ENCODE measurements at regions not wholly inside any gene's neighbourhood (a gene's known extent, or its start where the extent isn't known, plus 50 kb on each side); places are given as distances from the start of the nearest gene placed in this dataset.

DNA sequence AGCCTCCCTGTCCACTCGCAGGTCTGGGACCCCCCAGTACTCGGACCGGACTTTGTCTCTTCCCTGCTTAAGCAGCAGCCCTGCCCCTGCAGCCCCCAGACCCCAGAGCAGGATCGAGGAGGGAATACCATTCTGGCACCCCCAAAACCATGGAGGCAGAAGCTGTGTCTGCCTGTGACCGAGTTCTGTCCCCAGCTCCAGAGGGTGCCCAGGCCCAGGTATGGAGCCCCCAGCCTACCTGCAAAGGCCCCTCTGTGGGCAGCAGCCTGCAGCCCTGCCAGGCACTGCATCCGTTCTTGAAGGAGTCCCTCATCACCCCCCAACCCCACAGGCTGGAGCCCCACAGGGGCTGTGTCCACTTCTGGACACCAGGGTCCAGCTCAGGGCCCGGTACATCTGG, 163.8 kb downstream of the BRD1 start:
- no peaks in the 10 kb centered on the region for H3K4me1 ChIP-seq (ENCODE audit: insufficient read depth, low read length)
- H2AFZ ChIP-seq (ENCODE audit: low read length), result no peak overlapping the region
- no TSS peak for BruUV-seq (replicated peaks)
- ChIA-PET POLR2A (no interaction called here), CTCF (ENCODE audit: low intra/inter-chr PET ratio, low total read pairs) (no interaction called here)
- no peak overlapping the region for H3K27ac ChIP-seq (ENCODE audit: extremely low read length, insufficient read depth, low read length)
- H3K27me3 ChIP-seq (ENCODE audit: control insufficient read depth in 1 of 2, insufficient read depth in 2 of 2, low read length in 2 of 2), result peaks cover 15 to 72% of the 10 kb centered on the region in 2 experiments
- FAIRE-seq (no peak), ATAC-seq (no peak), DNase-seq (ENCODE audit: low spot score) (no peak)
- in situ Hi-C loops (cut with HindIII; ENCODE audit: extremely low pct_ligation_motif_present, low pct_unique_long_range_greater_than_20kb) (no loop called here), intact Hi-C loops (cut with micrococcal nuclease; ENCODE audit: unreplicated experiment) (no loop called here)
- 3% methylated on average over 6 of the region's 7 CpGs for WGBS (ENCODE audit: low lambda C conversion rate)
- H3K36me3 ChIP-seq (replicated peaks in 1 of 2; ENCODE audit: control insufficient read depth in 1 of 2, insufficient read depth in 2 of 2, low read length in 2 of 2), result no peaks in the 10 kb centered on the region
- H3K9ac ChIP-seq (ENCODE audit: insufficient read depth, low read depth, low read length), result no peak overlapping the region
- no peaks in the 10 kb centered on the region for H3K79me2 ChIP-seq (ENCODE audit: insufficient read depth, low read length)
- TF ChIP-seq NRL (CRISPR knock-in tag; IDR thresholded peaks at IDR 0.05; ENCODE audit: borderline replicate concordance) (no peak), ZFP36 (IDR thresholded peaks at IDR 0.05; ENCODE audit: borderline replicate concordance, low read depth, low read length, partially characterized antibody) (no peak), ZNF552 (CRISPR knock-in tag; IDR thresholded peaks at IDR 0.05; ENCODE audit: borderline replicate concordance) (no peak), ZNF207 (IDR thresholded peaks at IDR 0.05; ENCODE audit: borderline replicate concordance) (no peak), POLR2AphosphoS5 (IDR thresholded peaks at IDR 0.05; ENCODE audit: low read depth, low read length) (no peak), PTBP1 (IDR thresholded peaks at IDR 0.05; ENCODE audit: low read depth, low read length, poor library complexity, severe bottlenecking) (no peak), TSC22D2 (CRISPR knock-in tag; IDR thresholded peaks at IDR 0.05; ENCODE audit: borderline replicate concordance) (no peak)
- TF ChIP-seq, protein P1, sequence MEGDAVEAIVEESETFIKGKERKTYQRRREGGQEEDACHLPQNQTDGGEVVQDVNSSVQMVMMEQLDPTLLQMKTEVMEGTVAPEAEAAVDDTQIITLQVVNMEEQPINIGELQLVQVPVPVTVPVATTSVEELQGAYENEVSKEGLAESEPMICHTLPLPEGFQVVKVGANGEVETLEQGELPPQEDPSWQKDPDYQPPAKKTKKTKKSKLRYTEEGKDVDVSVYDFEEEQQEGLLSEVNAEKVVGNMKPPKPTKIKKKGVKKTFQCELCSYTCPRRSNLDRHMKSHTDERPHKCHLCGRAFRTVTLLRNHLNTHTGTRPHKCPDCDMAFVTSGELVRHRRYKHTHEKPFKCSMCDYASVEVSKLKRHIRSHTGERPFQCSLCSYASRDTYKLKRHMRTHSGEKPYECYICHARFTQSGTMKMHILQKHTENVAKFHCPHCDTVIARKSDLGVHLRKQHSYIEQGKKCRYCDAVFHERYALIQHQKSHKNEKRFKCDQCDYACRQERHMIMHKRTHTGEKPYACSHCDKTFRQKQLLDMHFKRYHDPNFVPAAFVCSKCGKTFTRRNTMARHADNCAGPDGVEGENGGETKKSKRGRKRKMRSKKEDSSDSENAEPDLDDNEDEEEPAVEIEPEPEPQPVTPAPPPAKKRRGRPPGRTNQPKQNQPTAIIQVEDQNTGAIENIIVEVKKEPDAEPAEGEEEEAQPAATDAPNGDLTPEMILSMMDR (CRISPR knock-in tag; IDR thresholded peaks at IDR 0.05), result no peak
- no peak overlapping the region for H3K4me3 ChIP-seq (replicated peaks in 1 of 3; ENCODE audit: insufficient read depth in 1 of 3, low read depth in 2 of 3, low read length in 3 of 3)
- H4K20me1 ChIP-seq (ENCODE audit: insufficient read depth, low read length), result no peaks in the 10 kb centered on the region
- H3K9me3 ChIP-seq (ENCODE audit: low read length), result no peaks in the 10 kb centered on the region
- no peak overlapping the region for H3K4me2 ChIP-seq (ENCODE audit: low read depth, low read length)

DNA sequence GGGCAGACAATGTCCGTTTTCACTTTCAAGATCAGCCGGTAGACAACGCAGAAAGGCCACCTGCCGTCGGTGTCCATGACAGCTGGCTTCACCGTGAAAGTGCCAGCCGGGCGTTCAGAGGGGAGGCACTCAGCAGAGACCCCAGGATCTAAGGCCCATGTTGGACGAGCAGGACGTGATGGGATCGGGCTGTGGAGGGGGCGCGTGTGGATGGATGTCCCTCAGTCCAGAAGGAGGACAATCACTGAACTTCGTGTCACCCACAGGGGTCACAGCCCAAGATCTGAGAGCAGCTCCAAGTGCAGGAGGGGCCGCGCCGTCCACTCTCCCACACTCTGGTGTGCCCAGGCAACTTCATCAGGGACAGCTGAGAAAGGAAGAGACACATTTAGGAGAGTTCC, 164.4 kb downstream of the BRD1 start:
- Histone ChIP-seq H3K4me2 (ENCODE audit: low read depth, low read length) (no peak overlapping the region), H3K9ac (ENCODE audit: insufficient read depth, low read depth, low read length) (no peak overlapping the region), H3K27ac (ENCODE audit: extremely low read length, insufficient read depth, low read length) (no peak overlapping the region), H3K9me3 (ENCODE audit: low read length) (no peaks in the 10 kb centered on the region), H3K4me1 (ENCODE audit: insufficient read depth, low read length) (no peaks in the 10 kb centered on the region), H3K36me3 (replicated peaks in 1 of 2; ENCODE audit: control insufficient read depth in 1 of 2, insufficient read depth in 2 of 2, low read length in 2 of 2) (no peaks in the 10 kb centered on the region), H3K4me3 (replicated peaks in 1 of 3; ENCODE audit: insufficient read depth in 1 of 3, low read depth in 2 of 3, low read length in 3 of 3) (no peak overlapping the region), H3K79me2 (ENCODE audit: insufficient read depth, low read length) (no peaks in the 10 kb centered on the region), H2AFZ (ENCODE audit: low read length) (no peak overlapping the region), H3K27me3 (ENCODE audit: control insufficient read depth in 1 of 2, insufficient read depth in 2 of 2, low read length in 2 of 2) (peaks cover 16 to 73% of the 10 kb centered on the region in 2 experiments), H4K20me1 (ENCODE audit: insufficient read depth, low read length) (no peaks in the 10 kb centered on the region)
- ChIA-PET CTCF (ENCODE audit: low intra/inter-chr PET ratio, low total read pairs) (no interaction called here), POLR2A (no interaction called here)
- ATAC-seq (no peak), FAIRE-seq (no peak), DNase-seq (ENCODE audit: low spot score) (no peak)
- WGBS (ENCODE audit: low lambda C conversion rate), result 17% methylated on average over 15 of the region's 17 CpGs
- in situ Hi-C loops (cut with HindIII; ENCODE audit: extremely low pct_ligation_motif_present, low pct_unique_long_range_greater_than_20kb) (no loop called here), intact Hi-C loops (cut with micrococcal nuclease; ENCODE audit: unreplicated experiment) (no loop called here)
- BruUV-seq (replicated peaks), result no TSS peak
- TF ChIP-seq SRSF9 (IDR thresholded peaks at IDR 0.05; ENCODE audit: borderline replicate concordance, insufficient read depth, low read depth, low read length, poor library complexity, severe bottlenecking) (no peak), LCORL (IDR thresholded peaks at IDR 0.05) (no peak), LCORL (CRISPR knock-in tag; IDR thresholded peaks at IDR 0.05) (no peak), ZNF24 (IDR thresholded peaks at IDR 0.05) (no peak), ZNF224 (CRISPR knock-in tag; IDR thresholded peaks at IDR 0.05) (no peak), GATA4 (IDR thresholded peaks at IDR 0.05; ENCODE audit: borderline replicate concordance, low read depth) (no peak), FOXK2 (IDR thresholded peaks at IDR 0.05) (no peak), ZNF564 (CRISPR knock-in tag; IDR thresholded peaks at IDR 0.05) (no peak), HIVEP1 (CRISPR knock-in tag; IDR thresholded peaks at IDR 0.05) (no peak), CHCHD3 (CRISPR knock-in tag; IDR thresholded peaks at IDR 0.05) (no peak)
- TF ChIP-seq, protein P2, sequence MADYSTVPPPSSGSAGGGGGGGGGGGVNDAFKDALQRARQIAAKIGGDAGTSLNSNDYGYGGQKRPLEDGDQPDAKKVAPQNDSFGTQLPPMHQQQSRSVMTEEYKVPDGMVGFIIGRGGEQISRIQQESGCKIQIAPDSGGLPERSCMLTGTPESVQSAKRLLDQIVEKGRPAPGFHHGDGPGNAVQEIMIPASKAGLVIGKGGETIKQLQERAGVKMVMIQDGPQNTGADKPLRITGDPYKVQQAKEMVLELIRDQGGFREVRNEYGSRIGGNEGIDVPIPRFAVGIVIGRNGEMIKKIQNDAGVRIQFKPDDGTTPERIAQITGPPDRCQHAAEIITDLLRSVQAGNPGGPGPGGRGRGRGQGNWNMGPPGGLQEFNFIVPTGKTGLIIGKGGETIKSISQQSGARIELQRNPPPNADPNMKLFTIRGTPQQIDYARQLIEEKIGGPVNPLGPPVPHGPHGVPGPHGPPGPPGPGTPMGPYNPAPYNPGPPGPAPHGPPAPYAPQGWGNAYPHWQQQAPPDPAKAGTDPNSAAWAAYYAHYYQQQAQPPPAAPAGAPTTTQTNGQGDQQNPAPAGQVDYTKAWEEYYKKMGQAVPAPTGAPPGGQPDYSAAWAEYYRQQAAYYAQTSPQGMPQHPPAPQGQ (CRISPR knock-in tag; IDR thresholded peaks at IDR 0.05; ENCODE audit: borderline replicate concordance), result no peak

Data from HepG2 (cell line).